ENCODE measurements at regions not wholly inside any gene's neighbourhood (a gene's known extent, or its start where the extent isn't known, plus 50 kb on each side); places are given as distances from the start of the nearest gene placed in this dataset.
"Not testable (repeated sequence)": the region's sequence is repeated elsewhere in the genome, so short reads cannot be mapped to it uniquely, and the experiment has no call there.

DNA sequence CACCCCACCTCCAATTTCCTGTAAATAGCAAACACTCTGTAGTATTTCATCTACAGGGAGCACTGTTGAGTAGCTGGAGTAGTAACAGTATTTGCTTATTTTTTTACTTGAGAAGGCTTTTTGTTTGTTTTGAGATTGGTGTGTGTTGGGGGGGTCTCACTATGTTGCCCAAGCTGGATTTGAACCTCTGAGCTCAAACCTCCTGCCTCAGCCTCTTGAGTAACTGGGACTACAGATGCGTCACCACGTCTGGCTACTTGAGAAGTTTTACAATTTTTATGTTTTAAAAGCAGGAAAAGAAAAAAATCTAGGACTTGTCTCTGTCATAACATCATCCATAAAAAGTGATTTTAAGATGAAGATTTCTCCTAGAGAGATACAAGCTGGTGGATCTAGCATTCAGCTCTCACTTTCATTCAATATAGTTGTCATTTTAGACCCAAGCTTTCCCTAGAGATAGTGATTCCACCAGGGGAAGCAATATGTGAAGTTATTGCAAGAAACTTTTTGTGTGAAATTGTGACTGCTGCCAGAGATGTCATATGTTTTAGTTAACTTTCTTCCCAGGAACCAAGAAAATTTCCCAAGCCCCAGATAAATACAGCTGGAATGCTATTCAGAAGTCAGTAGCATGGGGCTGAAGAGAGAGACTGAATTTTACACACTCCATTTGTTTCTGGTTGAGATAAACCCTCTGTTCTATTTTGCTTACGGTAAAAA is 60.2 kb upstream of the MAP4K3 start:
- Histone ChIP-seq H3K9ac (ENCODE audit: low read length in 3 of 3) (no peak overlapping the region), H3K27ac (ENCODE audit: low read depth in 2 of 2, low read length in 2 of 2) (peak overlapping the region in 1 of 2 donors; percentile 57)

GRCh38 chr2:39498176-39498575 is 61.1 kb upstream of the MAP4K3 start:
- peaks cover 0 to 16% (median 15%) of the 10 kb centered on the region in 3 donors for H3K4me1 ChIP-seq (ENCODE audit: control insufficient read depth in 2 of 3, insufficient read depth in 2 of 3, low read depth in 1 of 3, low read length in 3 of 3)
- FAIRE-seq; H3K4me3 ChIP-seq (ENCODE audit: low read length in 3 of 3); H3K27me3 ChIP-seq (ENCODE audit: control insufficient read depth, insufficient read depth, low read length); DNase-seq; H3K9ac ChIP-seq (ENCODE audit: low read length in 3 of 3); H3K9me3 ChIP-seq (ENCODE audit: control insufficient read depth in 2 of 3, insufficient read depth in 1 of 3, low read length in 3 of 3); H3K27ac ChIP-seq (ENCODE audit: low read depth in 2 of 2, low read length in 2 of 2); H3K36me3 ChIP-seq (ENCODE audit: control insufficient read depth in 2 of 3, insufficient read depth in 3 of 3, low read length in 3 of 3); intact Hi-C loops (cut with DNase I): not testable (repeated sequence)

More for the DNA sequence above, 60.2 kb upstream of the MAP4K3 start:
- H3K9me3 ChIP-seq (ENCODE audit: control insufficient read depth in 2 of 3, insufficient read depth in 1 of 3, low read length in 3 of 3) = no peaks in the 10 kb centered on the region
- no peak for FAIRE-seq
- TF ChIP-seq CTCF (IDR thresholded peaks at IDR 0.05; ENCODE audit: borderline replicate concordance, extremely low read depth, insufficient read depth) = no peak
- DNase-seq = peak in 2 of 5 donors; percentile 36 to 84
- H3K4me1 ChIP-seq (ENCODE audit: control insufficient read depth in 2 of 3, insufficient read depth in 2 of 3, low read depth in 1 of 3, low read length in 3 of 3) = peaks cover 0 to 18% (median 15%) of the 10 kb centered on the region in 3 donors
- no peaks in the 10 kb centered on the region for H3K27me3 ChIP-seq (ENCODE audit: control insufficient read depth, insufficient read depth, low read length)
- intact Hi-C loops (cut with DNase I) = no loop called here
- H3K4me3 ChIP-seq (ENCODE audit: low read length in 3 of 3) = no peak overlapping the region
- H3K36me3 ChIP-seq (ENCODE audit: control insufficient read depth in 2 of 3, insufficient read depth in 3 of 3, low read length in 3 of 3) = no peaks in the 10 kb centered on the region

DNA sequence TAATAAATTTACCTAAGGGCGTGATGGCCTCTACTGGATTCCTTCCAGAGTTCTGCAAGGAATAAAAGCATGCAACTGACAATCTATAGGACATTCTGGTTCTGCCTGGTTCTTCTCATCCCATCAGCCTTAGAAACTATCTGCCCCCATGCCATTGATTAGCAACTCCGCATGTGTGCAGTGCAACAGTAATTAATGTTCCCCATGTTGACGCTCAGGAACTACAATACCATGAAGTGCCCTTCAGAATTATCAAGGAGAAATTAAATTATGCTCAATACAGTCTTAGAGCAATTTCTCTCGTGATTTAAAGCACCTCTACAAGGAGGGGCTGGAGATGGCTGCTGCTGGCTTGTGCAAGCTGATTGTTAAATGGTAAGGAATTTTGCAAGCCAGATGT is 61.7 kb upstream of the MAP4K3 start:
- no peaks in the 10 kb centered on the region for H3K27me3 ChIP-seq (ENCODE audit: control insufficient read depth, insufficient read depth, low read length)
- DNase-seq (no peak), FAIRE-seq (no peak)
- peak overlapping the region in 1 of 2 donors; percentile 34 for H3K27ac ChIP-seq (ENCODE audit: low read depth in 2 of 2, low read length in 2 of 2)
- no peaks in the 10 kb centered on the region for H3K9me3 ChIP-seq (ENCODE audit: control insufficient read depth in 2 of 3, insufficient read depth in 1 of 3, low read length in 3 of 3)
- H3K36me3 ChIP-seq (ENCODE audit: control insufficient read depth in 2 of 3, insufficient read depth in 3 of 3, low read length in 3 of 3) = no peaks in the 10 kb centered on the region
- H3K4me1 ChIP-seq (ENCODE audit: control insufficient read depth in 2 of 3, insufficient read depth in 2 of 3, low read depth in 1 of 3, low read length in 3 of 3) = peaks cover 0 to 18% (median 15%) of the 10 kb centered on the region in 3 donors
- intact Hi-C loops (cut with DNase I) = no loop called here
- H3K4me3 ChIP-seq (ENCODE audit: low read length in 3 of 3) = no peak overlapping the region
- TF ChIP-seq CTCF (IDR thresholded peaks at IDR 0.05; ENCODE audit: borderline replicate concordance, extremely low read depth, insufficient read depth) = no peak
- no peak overlapping the region for H3K9ac ChIP-seq (ENCODE audit: low read length in 3 of 3)

GRCh38 chr2:39499336-39499735 is 62.3 kb upstream of the MAP4K3 start:
- Histone ChIP-seq H3K9ac (ENCODE audit: low read length in 3 of 3) (no peak overlapping the region), H3K4me3 (ENCODE audit: low read length in 3 of 3) (no peak overlapping the region), H3K27me3 (ENCODE audit: control insufficient read depth, insufficient read depth, low read length) (no peaks in the 10 kb centered on the region), H3K36me3 (ENCODE audit: control insufficient read depth in 2 of 3, insufficient read depth in 3 of 3, low read length in 3 of 3) (no peaks in the 10 kb centered on the region), H3K27ac (ENCODE audit: low read depth in 2 of 2, low read length in 2 of 2) (no peak overlapping the region), H3K4me1 (ENCODE audit: control insufficient read depth in 2 of 3, insufficient read depth in 2 of 3, low read depth in 1 of 3, low read length in 3 of 3) (peaks cover 3 to 22% (median 20%) of the 10 kb centered on the region in 3 donors), H3K9me3 (ENCODE audit: control insufficient read depth in 2 of 3, insufficient read depth in 1 of 3, low read length in 3 of 3) (no peaks in the 10 kb centered on the region)
- intact Hi-C loops (cut with DNase I) = no loop called here
- FAIRE-seq (no peak), DNase-seq (no peak)
- TF ChIP-seq CTCF (IDR thresholded peaks at IDR 0.05; ENCODE audit: borderline replicate concordance, extremely low read depth, insufficient read depth) = no peak

Measured in kidney (tissue), 13 donors.